ENCODE measurements at regions not wholly inside any gene's neighbourhood (a gene's known extent, or its start where the extent isn't known, plus 50 kb on each side); places are given as distances from the start of the nearest gene placed in this dataset.
A peak's percentile ranks its signal among the peaks of the same experiment; 100 is the strongest.
"Not testable (repeated sequence)": the region's sequence is repeated elsewhere in the genome, so short reads cannot be mapped to it uniquely, and the experiment has no call there.

DNA sequence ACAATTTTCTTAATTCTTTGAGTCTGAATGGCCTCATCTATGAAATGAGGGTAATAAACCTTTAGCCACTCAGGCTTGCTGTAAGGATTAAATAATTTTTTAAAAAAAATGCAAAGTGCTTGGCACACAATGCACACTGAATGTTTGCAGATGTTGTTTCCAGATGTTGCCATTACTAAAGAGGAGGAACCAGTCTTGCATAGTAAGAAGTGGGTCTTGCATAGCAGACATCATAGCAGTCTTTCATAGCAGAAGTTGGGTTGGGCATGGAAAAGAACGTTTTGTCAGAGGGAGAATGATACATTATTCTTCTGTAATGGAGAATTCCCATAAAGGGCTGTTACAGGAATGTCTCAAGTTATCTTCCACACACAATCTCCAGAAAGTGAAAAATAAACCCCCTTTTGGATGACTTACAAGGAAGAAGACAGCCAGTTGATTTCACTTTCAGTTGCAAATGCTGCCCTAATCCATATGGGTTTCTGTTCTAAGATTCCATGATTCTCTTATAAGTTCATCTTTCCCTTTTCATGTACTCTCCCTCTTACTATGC is 327.7 kb downstream of the SUCLG1 start:
- no peak for FAIRE-seq

DNA sequence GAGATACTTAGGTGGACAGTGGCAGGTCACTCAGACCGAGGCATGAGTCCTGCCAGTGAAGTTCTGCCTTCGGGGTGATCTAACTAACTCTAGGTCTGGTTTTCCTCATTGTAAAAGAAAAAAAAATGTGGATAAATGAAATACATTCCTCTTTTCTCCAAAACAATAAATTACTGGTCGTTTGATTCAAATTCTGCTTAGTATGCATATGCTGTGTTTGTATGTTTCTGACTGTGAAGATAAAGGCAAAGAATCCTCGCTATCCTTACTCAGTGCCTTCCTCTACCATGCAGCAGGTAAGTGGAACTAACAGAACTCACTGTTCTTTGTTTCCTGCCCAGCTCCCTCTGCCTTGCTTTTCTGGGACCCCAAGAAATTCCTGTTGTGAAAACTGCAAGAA is 330.1 kb downstream of the SUCLG1 start:
- FAIRE-seq: no peak

GRCh38 chr2:84127812-84128211 is 331.3 kb downstream of the SUCLG1 start:
- FAIRE-seq: not testable (repeated sequence)

- no peak for FAIRE-seq
Measured at GRCh38 chr2:84126530-84126929, 332.6 kb downstream of the SUCLG1 start.

DNA sequence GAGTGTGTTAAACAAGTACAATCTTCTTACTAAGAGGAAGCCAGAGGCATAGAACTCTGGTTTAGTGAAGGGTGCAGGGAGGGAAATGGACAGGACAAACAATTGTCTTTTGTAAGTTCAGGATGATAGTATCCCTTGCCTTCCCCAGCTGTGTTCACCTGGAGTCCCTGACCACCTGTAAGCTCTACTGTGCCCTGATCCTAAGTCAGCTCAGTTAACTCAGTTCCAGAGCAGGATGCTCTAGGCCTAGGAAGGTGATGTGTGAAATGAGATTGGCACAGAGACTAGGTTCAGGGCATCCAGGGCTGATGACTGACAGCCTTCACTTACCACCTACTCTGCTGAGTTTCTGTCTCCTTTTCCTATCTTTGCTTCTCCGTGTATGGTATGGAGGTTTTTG is 333.0 kb downstream of the SUCLG1 start:
- no peak for FAIRE-seq

GRCh38 chr2:84116143-84116542 is 342.9 kb downstream of the SUCLG1 start:
- no peak for FAIRE-seq

DNA sequence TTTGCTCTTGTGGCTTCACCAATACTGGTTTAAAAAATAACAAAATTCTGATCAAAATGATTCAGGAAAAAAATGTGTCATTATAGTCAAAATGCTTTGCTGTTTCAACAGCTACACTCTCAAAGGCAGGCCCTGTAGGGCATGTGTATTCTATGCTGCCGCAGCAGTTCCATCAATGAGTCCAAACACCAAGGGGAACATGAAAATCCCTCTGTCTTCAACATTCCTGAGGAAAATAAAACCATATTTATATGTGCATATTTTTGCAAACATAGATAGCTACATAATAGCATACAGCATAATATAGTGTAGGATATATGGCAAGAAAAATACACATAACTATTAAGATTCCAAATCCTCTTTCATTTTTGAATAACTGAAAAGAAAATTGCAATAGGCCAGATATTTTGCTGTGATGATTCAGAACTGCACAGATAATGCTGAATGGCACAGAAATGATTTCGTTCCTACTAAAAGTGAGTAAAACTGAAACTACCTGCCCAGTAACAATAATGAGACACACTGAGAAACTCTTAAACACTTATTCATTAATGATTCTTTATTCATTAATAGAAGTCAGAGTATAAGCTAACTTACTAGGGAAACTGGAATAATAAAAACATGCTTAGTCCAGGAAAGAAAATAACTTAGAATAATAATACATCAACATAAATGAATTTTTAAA is 343.8 kb downstream of the SUCLG1 start:
- no peak for FAIRE-seq

DNA sequence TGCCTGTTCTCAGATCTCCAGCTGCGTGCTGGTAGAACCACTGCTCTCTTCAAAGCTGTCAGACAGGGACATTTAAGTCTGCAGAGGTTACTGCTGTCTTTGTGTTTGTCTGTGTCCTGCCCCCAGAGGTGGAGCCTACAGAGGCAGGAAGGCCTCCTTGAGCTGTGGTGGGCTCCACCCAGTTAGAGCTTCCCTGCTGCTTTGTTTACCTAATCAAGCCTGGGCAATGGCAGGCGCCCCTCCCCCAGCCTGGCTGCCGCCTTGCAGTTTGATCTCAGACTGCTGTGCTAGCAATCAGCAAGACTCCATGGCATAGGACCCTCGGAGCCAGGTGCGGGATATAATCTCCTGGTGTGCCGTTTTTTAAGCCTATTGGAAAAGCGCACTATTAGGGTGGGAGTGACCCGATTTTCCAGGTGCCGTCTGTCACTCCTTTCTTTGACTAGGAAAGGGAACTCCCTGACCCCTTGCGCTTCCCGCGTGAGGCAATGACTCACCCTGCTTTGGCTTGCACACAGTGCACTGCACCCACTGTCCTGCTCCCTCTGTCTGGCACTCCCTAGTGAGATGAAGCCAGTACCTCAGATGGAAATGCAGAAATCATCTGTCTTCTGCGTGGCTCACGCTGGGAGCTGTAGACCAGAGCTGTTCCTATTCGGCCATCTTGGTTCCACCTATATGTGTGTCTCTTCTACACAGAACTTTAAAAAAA is 355.1 kb downstream of the SUCLG1 start:
- not testable (repeated sequence) for FAIRE-seq

GRCh38 chr2:84102274-84102673 is 356.8 kb downstream of the SUCLG1 start:
- peak; percentile 76 for FAIRE-seq

DNA sequence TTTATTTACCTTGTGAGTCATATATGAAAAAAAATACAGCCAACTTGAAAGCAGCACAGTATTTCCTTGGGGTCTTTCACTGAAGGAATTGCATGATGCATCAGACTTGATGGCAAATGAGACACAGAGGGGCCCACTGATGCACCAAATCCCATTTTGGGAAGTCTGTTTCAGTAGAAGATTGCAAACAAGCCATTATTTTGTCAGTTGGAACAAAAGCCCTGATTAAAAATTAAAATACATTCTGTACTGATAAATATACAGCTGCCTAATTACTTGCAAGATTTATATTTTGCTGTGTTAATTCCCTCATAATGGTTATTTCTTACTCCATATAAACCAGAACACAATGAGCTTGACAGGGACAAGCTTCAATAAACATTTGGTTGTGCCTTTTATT is 370.4 kb downstream of the SUCLG1 start:
- no peak for FAIRE-seq

GRCh38 chr2:84085562-84085961 is 373.5 kb downstream of the SUCLG1 start:
- FAIRE-seq: no peak

DNA sequence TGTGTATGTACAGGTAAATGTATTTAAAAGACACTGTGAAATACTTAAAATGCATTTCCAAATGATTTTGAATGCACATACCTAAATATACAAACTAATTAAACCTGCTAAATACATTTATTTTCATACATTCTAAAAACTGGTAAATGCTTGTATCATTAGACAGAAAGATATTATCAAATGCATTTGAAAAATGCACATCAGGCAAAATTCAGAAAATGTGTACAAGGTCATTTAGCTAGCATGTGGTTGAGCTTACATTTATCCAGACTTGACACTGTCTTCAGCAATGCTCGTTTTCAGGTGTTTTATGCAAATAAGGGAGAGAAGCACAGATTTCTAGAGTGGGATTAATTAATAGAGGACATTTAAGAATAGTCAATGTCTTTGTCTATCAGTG is 374.2 kb downstream of the SUCLG1 start:
- FAIRE-seq: no peak

DNA sequence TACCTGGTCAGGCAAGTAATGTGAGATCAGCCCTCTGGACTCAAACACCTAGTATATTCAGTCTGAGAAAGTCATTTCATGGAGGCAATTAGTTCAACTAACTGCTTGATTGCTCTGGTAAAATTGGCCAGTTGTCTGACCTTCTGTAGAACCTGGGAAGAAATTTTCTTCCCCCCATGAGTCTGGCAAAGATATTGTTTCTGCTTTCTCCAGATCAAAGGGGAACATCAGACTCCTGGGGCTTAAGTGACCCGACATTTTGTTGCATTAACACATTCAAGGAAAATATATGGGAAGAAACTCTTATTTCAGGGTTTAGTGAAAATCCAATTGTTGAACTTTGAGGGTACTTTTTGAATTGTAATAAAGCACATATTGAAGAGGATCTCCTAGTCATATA is 375.1 kb downstream of the SUCLG1 start:
- FAIRE-seq: no peak

GRCh38 chr2:84078471-84078870 is 380.6 kb downstream of the SUCLG1 start:
- FAIRE-seq: no peak

DNA sequence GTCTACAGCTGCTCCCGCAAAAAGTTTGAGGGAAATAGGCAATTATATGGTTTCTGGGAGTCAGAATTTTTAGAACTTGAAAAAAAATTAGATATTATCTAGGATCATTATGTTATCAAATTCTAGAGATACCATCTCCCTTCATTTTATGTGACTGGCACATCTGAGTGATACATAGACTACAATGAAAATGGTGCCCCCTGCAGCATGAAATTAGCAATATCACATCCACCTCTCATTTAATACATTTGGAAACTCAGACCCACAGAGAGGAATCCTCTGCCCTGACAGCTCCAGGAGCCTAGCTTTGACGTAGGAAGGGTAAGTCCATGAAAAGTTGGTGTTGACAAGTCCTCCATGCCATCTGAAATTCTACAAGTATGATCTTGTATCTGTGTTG is 381.6 kb downstream of the SUCLG1 start:
- no peak for FAIRE-seq

GRCh38 chr2:84071050-84071449 is 388.0 kb downstream of the SUCLG1 start:
- no peak for FAIRE-seq

DNA sequence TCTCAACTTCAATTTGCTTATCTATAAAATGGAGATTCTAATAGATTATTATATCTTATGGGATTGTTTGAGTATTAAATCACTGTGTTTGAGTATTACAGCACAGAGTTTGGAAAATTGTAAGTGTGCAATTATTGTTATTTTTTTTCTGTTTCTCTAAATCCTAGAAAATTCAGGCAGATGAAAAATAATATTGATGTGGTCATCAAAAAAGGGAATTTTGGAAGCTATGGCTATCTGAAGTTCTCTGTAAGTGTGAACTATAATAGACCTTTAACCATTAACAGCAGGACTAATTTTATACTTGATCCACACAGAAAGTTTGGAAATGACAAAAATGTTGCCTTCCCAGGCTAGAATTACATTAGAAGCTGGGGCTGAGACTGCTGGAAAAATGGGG is 393.2 kb downstream of the SUCLG1 start:
- FAIRE-seq: no peak

DNA sequence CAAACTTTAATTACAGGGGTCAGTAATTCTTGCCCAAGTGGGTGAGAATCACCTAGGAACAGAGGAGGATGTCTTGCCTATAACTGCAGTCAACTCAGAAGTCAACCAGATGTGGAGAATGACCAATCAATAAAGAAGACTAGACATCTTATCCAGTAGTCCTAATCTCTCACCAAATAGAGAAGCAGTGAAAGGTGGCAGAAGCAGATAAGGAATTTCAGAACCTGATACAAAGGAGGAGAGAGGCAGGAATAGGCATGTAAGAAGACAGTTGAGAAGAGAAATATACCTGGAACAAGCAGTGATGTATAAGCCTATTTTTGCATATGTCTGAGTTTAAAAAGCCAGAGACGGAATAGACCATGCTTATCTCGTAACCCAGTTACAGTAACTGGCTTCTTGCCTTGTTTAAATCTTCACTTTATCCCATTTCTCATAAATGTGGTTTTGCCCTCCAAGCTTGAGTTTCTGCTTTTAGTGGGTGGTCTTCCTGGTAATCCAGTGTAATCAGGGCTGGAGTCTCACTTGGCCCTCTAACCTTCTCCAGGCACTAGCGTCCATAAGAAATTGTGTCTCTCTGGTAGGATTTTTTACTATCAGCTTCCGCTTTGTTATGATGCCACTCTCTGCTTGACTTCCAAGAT is 401.0 kb downstream of the SUCLG1 start:
- no peak for FAIRE-seq

- no peak for FAIRE-seq
Measured at GRCh38 chr2:84055816-84056215, 403.3 kb downstream of the SUCLG1 start.

DNA sequence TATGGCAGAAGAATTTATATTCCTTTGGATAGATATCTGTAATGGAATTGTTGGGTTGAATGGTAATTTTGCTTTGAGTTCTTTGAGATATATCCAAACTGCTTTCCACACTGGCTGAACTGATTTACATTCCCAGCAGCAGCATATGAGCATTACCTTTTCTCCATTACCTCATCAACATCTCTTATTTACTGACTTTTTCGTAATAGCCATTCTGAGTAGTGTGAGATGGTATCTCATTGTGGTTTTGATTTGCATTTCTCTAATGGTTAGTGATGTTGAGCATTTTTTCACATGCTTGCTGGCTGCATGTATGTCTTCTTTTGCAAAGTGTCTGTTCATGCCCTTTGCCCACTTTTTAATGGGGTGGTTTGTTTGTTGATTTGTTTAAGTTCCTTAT is 404.5 kb downstream of the SUCLG1 start:
- not testable (repeated sequence) for FAIRE-seq

- no peak for FAIRE-seq
Measured at GRCh38 chr2:84052913-84053312, 406.2 kb downstream of the SUCLG1 start.

GRCh38 chr2:84052043-84052442 is 407.0 kb downstream of the SUCLG1 start:
- FAIRE-seq: no peak

- FAIRE-seq: no peak
Measured at GRCh38 chr2:84048964-84049363, 410.1 kb downstream of the SUCLG1 start.

DNA sequence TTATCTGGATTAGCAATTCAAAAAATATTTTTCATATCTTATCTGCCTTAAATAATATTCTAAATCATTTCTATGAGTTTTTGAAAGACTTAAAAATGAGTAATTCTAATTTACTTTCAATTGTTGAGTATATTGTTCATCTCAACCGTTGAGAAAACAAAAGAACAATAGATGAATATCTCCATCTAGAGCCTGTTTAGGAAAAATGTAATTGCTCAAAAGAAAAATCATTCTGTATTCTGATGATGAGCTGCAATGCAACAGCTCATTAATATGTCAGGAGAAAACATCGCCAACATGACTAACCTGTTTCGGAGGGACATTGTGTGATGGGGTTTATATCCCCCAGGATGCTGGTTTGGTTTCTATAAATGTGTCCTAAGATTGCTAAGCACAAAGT is 417.6 kb downstream of the SUCLG1 start:
- FAIRE-seq: no peak

Measured in endometrium (tissue), 2 donors.